Renal cortex interstitium (tissue), 11 donors: ENCODE measurements at regions not wholly inside any gene's neighbourhood (a gene's known extent, or its start where the extent isn't known, plus 50 kb on each side); places are given as distances from the start of the nearest gene placed in this dataset.

Experiments
- DNase-seq, 11 donors: peaks; one replicate each; pipeline ENCODE4 v3.0.0-alpha.2; 2013; ENCODE audit warnings: low read depth in 9 of 11, low spot score in 4 of 11; ENCODE audit errors: extremely low read depth in 1 of 11

DNA sequence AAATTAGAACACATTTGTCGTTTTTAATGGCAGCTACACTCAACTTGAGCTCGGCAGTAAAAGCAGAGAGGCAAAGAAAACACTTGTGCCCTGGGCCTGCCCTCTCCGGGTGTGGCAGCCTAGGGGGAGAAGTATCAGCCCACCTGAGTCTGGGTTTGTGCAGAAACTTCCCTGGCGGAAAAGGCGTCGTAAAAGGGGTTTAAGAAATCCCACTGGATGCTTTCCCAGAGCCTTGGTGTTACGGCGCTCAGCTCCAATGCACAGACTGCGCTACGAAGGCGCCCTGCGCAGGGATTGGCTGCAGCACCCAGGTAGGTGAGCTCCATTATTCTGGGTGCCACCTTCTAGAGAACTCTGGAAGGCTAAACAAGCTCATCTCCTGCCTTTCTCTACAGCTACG is 461.5 kb upstream of the NR2F2 start:
- DNase-seq: peak in 1 of 11 donors; percentile 49

DNA sequence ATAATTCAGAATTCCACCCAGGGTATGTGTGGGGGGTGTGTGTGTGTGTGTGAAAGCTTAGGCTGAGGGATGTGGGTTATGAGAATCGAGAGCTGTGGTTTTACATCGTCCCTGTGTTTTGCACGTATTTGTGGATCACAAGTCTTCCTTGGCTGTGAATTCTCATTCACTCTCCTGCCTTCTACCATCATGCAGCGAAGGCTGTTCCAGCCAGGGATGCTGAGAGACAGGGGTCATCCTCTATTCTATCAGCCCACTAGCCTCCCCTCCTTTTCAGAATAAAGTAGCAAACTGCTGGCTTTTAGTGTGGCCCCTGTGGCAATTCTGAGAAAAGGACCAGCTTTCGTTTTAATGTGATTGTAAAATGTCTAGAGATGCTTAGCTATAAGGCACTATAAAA is 460.6 kb upstream of the NR2F2 start:
- DNase-seq: no peak

DNA sequence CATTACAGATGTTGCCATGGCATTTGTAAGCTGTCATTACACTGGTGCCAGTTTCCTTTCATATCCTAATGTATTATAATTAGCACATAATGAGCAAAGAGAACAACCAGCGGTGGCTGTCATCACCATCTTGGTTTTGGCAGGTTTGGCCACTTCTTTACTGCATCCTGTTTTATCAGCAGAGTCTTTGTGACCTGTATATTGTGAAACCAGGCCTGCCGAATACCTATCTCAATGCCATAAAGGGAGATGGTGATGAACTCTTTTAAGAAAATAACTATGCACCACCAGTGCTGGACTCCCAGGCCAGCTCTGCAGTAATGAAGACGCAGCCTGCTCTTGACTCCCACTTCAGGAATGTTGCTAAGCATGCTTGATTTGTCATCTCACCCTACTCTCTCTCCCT is 458.1 kb upstream of the NR2F2 start:
- no peak for DNase-seq

DNA sequence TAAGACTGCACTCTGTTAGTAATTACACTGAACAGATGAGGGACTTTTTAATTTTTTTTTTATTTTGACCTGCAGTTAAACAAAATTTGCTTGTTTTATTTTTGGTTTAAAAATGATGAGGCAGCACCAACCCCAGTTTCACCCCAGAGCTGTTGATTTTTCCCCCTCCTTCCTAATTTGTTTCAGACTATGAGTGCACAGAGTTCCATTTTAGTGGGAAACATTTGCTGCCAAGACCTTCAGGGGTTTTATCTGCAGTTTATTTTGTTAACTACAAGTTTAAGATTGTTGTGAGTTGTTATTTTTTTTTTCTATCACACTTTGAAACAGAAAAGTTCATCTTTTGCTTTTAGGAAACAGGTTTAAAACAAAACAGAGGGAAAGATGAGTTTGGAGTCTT is 455.9 kb upstream of the NR2F2 start:
- peak in 2 of 11 donors; percentile 61 to 63 for DNase-seq

DNA sequence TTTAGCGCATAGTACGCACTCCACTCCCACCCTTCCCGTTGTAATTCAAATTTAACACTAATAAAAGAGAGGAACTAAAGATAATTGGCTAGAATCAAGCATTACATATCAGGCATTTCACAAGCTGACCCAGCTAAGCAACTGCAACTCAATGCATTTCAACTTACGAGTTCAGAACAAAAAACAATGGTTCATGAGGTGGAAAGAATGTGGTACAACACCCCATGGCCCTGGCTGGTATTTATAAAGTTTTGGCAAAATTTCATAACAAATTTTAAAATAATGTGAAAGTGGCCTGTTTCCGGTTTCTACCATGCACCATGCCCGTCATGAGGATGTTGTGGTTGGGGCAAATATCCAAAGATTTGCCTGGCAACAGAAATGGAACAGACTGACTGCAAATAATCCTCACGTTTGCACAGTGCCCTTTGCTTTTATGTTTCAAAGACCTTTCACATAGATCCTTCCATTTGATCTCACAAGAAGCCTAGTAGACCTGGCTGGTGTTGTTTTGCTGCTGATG is 455.3 kb upstream of the NR2F2 start:
- no peak for DNase-seq

DNA sequence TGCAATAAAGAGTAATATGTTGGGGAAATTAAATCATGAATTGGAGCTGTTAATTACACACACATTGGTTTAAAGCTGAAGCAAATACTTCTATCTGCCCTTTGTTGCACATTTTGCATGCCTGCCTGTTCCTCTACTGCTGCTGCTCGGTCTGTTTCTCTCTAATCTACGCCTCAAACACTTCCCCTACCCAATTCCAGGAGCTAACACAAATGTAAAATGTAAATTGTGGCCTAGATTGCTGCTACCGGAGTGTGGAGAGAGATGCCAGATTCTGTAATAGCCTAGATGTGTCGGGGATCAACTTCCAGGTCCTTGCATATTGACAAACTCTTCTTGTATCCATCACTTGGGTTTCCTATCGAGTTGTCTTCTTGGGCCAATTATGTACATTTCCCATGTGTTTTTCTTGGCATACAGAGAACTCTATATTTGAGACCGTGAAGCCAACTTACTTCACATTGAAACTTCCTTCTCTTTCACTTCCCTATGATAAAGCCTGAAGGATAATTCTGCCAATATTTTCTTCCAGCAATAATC is 450.4 kb upstream of the NR2F2 start:
- DNase-seq: no peak

DNA sequence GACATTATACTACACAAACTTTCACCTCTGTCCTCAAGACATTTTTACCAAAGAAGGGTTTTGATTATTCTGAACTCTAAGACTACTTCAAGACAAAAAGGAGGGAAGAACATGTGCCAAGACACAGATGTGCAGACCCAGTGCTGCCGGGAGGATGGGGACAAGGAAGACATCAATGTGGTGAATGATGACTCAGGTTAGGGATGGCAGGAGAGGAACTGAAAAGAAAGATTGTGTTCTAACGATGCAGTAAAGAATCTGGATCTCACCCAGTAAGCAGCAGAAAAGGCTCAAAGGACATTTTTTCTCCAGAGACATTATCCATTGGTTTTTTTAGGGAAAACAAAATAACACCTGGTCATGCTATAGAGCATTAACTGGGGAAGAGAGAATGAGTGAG is 449.9 kb upstream of the NR2F2 start:
- no peak for DNase-seq

DNA sequence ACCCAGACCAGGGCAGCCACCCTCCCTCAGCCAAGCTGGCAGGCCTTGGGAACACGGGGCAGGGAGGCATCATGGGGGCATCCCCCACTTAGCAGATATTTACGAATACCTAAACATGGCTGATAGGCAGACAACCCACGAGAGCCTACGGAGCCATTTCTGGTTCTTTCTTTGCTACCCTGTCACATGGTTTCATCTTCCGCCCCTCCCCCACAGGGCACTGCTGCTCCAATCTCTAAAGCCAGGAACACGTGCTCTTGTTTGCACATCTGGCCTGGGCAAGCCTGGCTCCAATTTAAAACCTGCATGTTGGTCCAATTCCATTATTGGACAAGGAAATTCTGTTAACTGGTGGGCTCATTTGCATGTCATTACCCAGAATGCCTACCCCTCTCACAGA is 447.4 kb upstream of the NR2F2 start:
- DNase-seq: no peak

DNA sequence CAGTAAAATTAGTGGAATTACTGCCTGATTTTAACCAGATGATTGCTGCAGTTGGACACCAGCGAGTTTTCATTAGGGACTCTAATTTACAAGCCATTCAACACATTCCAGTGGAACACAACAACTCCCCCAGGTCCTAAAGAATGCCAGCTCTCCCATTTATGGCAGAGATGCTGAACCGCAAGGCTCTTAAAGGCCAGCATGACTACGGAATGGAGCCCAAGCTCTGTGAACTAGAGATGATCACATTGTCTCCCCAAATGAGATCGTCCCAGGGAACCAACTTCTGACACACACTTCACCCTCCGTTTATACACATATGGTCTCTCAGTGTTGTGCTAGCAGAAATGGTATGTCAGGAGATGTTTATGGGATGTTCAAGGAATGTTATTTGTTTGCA is 446.2 kb upstream of the NR2F2 start:
- peak in 3 of 11 donors; percentile 49 to 64 (median 57) for DNase-seq

DNA sequence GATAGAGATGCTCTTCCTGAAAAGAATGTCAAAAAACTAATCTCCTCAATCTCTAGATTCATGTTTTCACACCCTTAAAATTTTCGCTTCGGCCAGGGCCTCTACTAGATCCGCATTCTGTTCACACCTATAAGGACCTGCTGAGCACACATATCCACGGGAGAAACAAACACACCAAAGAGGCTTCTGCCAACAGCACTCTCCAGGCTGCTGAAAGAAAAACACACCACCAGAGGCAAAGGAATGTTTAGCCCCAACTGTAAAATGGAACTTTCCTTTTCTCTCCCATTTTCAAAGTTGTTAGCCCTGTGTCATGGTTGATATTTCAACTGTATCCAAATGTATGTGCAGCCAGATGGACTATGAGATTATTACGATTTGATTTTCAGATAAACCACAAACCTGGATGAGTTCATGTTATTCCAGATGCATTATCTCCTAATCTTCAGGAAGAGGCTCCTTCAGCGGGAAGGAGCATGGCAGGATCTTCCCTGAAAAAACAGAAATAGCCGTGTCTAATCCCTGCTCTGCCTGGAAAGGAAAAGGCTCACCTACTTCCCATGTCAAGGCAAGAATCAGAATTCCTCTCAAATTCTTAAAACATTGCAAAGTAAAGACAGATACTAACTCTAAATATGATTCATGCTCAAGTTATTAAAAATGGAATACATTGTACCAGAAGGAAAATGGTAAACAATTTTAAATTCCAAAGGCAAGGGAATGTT is 442.7 kb upstream of the NR2F2 start:
- no peak for DNase-seq

DNA sequence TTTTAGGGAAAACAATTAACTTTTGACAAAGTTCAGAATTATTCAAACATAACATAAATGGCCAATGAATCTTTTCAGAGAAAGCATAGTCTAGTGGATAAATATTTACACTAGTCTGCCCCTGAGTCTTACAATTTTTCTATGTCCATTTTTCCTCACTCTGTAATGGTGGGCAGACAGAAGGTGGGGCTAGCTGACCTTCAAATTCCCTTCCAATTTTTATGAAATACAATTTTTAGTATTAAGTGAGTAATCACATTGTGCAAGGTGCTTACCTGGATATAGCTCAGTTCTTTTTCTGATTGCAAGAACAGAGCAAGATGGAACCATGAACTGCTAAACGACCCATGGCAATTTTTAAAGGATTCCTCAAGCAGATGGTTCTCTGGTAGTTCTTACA is 441.7 kb upstream of the NR2F2 start:
- no peak for DNase-seq

DNA sequence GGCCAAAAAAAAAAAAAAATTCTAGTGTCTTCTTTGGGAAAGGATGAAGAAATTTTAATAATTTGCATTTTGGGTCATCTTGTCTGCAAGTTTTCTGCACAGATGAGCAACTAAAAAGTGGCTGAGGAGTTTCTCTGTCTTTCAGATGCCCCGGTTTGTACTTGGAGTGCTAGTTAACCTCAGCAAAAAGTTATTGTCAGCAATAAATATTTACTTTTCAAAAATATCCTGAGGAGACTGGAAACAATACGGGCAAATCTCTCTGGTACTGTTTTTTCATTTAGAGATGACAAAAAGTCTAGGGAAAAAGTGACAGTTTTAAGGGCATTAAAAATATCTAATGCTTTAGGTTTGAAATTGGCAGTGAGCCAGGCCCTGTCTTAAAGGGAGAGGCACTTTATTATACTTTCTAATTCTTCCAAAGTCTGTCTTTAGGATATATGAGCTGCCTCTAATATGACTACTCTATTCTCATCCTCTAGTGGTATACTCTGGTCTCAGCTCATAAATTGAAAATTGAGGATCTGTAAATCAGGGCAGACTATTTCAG is 436.0 kb upstream of the NR2F2 start:
- DNase-seq: no peak

DNA sequence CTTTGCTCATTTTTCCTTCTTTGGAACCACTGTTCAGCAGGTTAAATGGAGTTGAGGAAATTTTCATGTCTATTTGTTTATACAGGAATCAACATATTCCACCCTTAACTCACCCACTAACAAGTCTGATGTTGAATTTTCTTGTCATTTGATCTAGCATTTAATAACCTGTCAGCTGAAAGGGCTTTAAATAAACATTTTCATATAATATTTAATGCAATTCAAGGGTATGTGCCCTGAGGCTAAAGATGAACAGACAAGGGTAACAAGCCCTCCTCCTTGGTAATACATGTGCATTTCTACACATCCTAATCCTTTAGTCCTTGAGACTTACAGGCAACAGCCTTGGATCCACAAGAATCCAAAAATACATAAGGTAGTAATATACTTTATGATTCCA is 435.0 kb upstream of the NR2F2 start:
- no peak for DNase-seq

DNA sequence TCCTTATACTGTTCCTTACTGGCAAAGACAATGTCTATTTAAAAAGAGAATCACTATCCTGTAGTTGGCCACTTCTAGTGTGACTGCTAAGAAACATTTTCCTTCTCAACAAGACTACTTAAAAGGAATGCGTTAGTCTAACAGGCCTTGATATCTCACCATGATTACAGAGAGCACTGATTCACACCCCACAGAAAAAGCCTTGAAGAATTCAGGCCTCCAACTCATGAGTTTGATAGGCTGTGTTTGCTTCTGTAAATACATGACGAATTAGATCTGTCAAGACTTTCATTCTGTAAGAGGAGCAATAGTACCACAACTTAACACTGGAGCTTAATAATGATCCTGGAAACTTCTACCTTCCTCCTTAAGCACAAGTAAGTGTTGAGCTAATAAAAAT is 432.8 kb upstream of the NR2F2 start:
- DNase-seq: no peak

DNA sequence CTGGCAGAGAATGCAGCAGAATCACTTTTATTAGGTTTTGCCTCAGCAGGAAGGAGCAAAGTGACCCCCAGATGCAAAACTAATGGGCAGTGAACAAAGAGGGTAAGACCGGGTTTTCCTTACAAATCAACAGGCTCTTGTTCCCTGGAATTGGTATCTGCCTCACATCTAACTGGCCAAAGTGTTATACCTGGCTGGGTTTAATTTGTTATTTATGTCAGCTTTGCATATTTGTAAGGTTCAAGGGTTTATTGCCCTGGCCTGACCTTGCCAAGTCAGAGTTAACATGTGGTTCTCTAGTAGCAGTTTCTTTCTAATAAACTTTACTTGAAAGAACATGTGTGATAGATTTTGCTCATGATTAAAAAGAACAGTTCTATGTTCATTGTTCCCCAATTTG is 431.7 kb upstream of the NR2F2 start:
- no peak for DNase-seq

DNA sequence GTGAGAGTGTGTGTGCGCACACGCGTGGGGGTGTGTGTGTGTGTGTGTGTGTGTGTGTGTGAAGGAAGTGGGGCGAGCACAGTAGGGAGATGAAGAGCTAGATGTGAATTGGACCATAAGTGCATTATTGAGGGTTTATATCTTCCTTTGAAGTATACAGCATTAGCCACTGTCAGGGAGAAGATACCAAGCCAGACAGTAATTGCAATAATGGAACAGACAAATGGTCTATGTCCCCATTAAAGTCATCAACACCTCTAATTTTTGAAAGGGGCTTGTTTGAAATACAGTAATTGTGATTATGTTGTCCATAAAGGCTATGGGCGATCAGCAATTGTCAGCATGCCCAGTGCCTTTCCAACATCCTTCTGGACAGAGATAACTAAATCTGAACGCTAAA is 429.2 kb upstream of the NR2F2 start:
- no peak for DNase-seq

DNA sequence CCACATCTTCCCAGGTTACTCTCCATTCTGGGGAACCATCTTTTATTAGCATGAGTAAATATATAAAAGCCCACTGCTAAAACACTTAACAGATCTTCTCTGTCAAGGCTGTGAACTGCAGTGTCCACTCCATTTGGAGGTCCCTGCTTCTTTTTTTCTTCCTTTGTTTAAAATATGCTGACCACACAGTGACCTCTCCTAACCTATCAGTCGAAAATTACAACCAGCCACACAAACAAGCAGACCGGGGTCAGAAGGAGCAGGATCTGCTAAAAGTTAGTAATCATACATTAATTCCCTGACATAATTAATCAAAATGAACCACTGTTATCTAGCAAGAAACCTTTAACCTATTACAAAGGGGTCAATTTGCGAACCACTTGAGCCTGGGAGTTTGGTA is 427.9 kb upstream of the NR2F2 start:
- no peak for DNase-seq

DNA sequence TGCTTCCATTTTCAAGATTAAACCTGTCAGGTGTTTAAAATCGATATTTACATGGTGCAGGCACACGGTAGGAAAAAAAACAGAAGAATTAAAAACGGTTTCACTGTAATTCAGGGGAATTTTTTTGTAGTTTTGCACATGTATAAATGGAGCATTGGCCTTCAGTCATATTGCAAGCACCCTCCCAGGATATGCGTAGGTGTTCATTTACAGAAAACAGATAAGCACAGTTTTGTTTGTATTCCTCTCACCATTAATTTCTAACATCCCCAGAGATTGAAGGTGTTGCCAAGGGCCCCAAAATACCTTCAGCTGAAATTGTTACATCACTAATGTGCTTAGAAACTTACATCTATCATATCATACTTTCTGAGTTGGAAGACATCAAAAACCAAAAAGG is 427.1 kb upstream of the NR2F2 start:
- DNase-seq: no peak

DNA sequence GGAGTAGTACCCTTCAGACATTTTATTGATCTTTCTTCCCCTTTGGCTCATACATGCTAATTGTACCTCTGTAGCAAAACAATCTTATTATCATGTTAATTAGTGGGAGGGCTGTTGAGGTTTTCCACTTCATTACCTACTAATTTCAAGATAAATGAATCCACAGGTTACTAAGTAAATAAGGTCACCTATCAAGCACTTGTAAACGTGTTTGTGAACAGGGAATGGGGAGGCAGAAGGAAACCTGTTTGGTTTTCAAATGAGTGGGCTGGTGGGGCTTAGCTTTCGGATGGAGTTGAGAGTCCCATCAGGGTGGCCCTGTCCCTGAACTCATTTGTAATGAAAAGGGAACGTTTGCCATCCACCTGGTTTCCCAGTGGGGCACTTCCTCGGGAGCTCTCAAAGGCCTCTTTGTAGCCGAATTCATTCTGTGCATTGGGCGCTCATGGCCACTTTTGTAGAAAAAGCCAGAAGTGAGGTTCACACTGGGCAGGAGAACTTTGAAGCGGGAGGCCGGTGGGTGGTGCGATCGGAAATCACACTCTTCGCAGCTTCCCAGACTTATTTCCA is 419.8 kb upstream of the NR2F2 start:
- no peak for DNase-seq

DNA sequence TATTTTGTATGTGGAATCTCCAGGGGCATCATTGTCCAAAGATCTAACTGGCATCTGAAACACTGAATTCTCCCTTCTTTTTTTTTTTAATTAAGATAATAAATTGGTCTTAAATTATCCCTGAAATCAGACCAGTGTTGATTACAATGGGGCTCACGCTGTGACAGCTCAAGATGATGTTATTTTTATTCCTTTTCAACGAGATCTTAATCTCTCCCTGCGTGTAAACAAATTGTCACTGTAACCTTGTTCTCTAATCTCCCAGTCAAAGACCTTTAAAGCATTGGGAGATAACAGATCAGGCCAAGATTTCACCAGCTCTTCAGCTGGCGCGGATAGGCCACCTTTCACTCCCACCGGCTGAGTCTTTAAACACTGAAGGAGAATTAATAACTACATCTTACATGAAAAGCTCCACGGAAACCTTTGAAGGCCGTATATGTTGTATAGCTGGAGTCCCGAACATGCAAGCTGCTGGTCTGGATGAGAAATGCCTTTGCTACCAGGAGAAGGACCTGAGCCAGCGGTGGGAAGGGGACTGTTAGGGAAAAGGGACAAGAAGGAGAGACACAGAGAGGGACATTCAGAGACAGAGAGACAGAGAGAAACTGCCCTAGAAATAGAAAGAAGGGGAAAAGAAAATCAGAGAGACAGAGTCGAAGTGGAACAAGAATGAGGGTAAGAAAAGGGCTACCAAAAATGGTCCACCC is 418.8 kb upstream of the NR2F2 start:
- no peak for DNase-seq
